ENCODE measurements at regions not wholly inside any gene's neighbourhood (a gene's known extent, or its start where the extent isn't known, plus 50 kb on each side); places are given as distances from the start of the nearest gene placed in this dataset.
A peak's percentile ranks its signal among the peaks of the same experiment; 100 is the strongest.
"Not testable (repeated sequence)": the region's sequence is repeated elsewhere in the genome, so short reads cannot be mapped to it uniquely, and the experiment has no call there.

- no peak for DNase-seq
These were observed 1148.4 kb downstream of the EFNA5 start for GRCh38 chr5:106522296-106522695.

GRCh38 chr5:106521701-106522100, 1149.0 kb downstream of the EFNA5 start:
- no peak for DNase-seq

GRCh38 chr5:106510321-106510720, 1160.4 kb downstream of the EFNA5 start:
- DNase-seq: no peak

GRCh38 chr5:106508894-106509293, 1161.8 kb downstream of the EFNA5 start:
- no peak for DNase-seq

GRCh38 chr5:106493910-106494309, 1176.8 kb downstream of the EFNA5 start:
- DNase-seq: no peak

GRCh38 chr5:106489004-106489403, 1181.7 kb downstream of the EFNA5 start:
- DNase-seq: no peak

- no peak for DNase-seq
These were observed 1182.3 kb downstream of the EFNA5 start for GRCh38 chr5:106488407-106488806.

GRCh38 chr5:106481374-106481773, 1189.4 kb downstream of the EFNA5 start:
- no peak for DNase-seq

- DNase-seq: no peak
These were observed 1194.1 kb downstream of the EFNA5 start for GRCh38 chr5:106476630-106477029.

- no peak for DNase-seq
These were observed 1196.7 kb downstream of the EFNA5 start for GRCh38 chr5:106474066-106474465.

- no peak for DNase-seq
These were observed 1211.2 kb downstream of the EFNA5 start for GRCh38 chr5:106459541-106459940.

GRCh38 chr5:106454651-106455415, 1215.9 kb downstream of the EFNA5 start:
- DNase-seq: peak; percentile 75

- no peak for DNase-seq
These were observed 1216.7 kb downstream of the EFNA5 start for GRCh38 chr5:106454050-106454449.

- DNase-seq: no peak
These were observed 1218.7 kb downstream of the EFNA5 start for GRCh38 chr5:106451998-106452397.

- DNase-seq: no peak
These were observed 1227.0 kb downstream of the EFNA5 start for GRCh38 chr5:106443746-106444145.

GRCh38 chr5:106435185-106435584, 1235.6 kb downstream of the EFNA5 start:
- DNase-seq: no peak

- DNase-seq: not testable (repeated sequence)
These were observed 1240.0 kb downstream of the EFNA5 start for GRCh38 chr5:106430733-106431132.

GRCh38 chr5:106423109-106423897, 1247.4 kb downstream of the EFNA5 start:
- DNase-seq: no peak

GRCh38 chr5:106420102-106420501, 1250.6 kb downstream of the EFNA5 start:
- DNase-seq: no peak

GRCh38 chr5:106418196-106418595, 1252.5 kb downstream of the EFNA5 start:
- no peak for DNase-seq

- no peak for DNase-seq
These were observed 1253.2 kb downstream of the EFNA5 start for GRCh38 chr5:106417566-106417965.

GRCh38 chr5:106417163-106417562, 1253.6 kb downstream of the EFNA5 start:
- no peak for DNase-seq

- no peak for DNase-seq
These were observed 1255.2 kb downstream of the EFNA5 start for GRCh38 chr5:106415541-106415940.

GRCh38 chr5:106414342-106414741, 1256.4 kb downstream of the EFNA5 start:
- no peak for DNase-seq
